ENCODE measurements at regions not wholly inside any gene's neighbourhood (a gene's known extent, or its start where the extent isn't known, plus 50 kb on each side); places are given as distances from the start of the nearest gene placed in this dataset.

DNA sequence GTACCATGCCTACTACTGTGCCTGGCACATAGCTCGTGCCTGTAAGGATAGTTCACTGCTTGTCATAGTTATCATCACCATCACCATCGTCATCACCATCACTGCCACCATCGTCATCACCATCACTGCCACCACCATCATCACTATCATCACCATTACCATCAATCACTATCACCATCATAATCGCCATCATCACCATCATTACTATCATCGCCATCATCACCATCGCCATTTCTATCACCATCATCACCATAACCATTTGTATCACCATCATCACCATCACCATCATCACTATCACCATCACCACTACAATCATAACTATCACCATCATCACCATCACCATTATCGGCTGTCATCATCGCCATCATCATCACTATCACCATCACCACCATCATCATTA lies 107.1 kb downstream of the TUBA3C start:
- TF ChIP-seq, protein P1, sequence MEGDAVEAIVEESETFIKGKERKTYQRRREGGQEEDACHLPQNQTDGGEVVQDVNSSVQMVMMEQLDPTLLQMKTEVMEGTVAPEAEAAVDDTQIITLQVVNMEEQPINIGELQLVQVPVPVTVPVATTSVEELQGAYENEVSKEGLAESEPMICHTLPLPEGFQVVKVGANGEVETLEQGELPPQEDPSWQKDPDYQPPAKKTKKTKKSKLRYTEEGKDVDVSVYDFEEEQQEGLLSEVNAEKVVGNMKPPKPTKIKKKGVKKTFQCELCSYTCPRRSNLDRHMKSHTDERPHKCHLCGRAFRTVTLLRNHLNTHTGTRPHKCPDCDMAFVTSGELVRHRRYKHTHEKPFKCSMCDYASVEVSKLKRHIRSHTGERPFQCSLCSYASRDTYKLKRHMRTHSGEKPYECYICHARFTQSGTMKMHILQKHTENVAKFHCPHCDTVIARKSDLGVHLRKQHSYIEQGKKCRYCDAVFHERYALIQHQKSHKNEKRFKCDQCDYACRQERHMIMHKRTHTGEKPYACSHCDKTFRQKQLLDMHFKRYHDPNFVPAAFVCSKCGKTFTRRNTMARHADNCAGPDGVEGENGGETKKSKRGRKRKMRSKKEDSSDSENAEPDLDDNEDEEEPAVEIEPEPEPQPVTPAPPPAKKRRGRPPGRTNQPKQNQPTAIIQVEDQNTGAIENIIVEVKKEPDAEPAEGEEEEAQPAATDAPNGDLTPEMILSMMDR (IDR thresholded peaks at IDR 0.05; ENCODE audit: insufficient read depth, low read length) = no peak
- TF ChIP-seq POLR2AphosphoS5 (IDR thresholded peaks at IDR 0.05; ENCODE audit: low read depth) = no peak
- TF ChIP-seq, protein P2, sequence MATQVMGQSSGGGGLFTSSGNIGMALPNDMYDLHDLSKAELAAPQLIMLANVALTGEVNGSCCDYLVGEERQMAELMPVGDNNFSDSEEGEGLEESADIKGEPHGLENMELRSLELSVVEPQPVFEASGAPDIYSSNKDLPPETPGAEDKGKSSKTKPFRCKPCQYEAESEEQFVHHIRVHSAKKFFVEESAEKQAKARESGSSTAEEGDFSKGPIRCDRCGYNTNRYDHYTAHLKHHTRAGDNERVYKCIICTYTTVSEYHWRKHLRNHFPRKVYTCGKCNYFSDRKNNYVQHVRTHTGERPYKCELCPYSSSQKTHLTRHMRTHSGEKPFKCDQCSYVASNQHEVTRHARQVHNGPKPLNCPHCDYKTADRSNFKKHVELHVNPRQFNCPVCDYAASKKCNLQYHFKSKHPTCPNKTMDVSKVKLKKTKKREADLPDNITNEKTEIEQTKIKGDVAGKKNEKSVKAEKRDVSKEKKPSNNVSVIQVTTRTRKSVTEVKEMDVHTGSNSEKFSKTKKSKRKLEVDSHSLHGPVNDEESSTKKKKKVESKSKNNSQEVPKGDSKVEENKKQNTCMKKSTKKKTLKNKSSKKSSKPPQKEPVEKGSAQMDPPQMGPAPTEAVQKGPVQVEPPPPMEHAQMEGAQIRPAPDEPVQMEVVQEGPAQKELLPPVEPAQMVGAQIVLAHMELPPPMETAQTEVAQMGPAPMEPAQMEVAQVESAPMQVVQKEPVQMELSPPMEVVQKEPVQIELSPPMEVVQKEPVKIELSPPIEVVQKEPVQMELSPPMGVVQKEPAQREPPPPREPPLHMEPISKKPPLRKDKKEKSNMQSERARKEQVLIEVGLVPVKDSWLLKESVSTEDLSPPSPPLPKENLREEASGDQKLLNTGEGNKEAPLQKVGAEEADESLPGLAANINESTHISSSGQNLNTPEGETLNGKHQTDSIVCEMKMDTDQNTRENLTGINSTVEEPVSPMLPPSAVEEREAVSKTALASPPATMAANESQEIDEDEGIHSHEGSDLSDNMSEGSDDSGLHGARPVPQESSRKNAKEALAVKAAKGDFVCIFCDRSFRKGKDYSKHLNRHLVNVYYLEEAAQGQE (IDR thresholded peaks at IDR 0.05; ENCODE audit: insufficient replicate concordance, low read depth) = no peak
